Right atrium auricular region (tissue), 2 donors: ENCODE measurements at regions not wholly inside any gene's neighbourhood (a gene's known extent, or its start where the extent isn't known, plus 50 kb on each side); places are given as distances from the start of the nearest gene placed in this dataset.

Experiments used
- DNase-seq: peaks from one replicate; pipeline ENCODE4 v3.0.0-alpha.2; 2019; ENCODE audit warnings: low spot score
- H3K27ac ChIP-seq, 2 donors: fragments of 200-600 bp; sonication (generic); 1 replicate in 1 of 2; 2 replicates in 1 of 2; pipeline ENCODE4 v1.5.1; 2016 to 2019
- H3K27me3 ChIP-seq, 2 donors: fragments of 200-600 bp; sonication (generic); one replicate each; pipeline versions ENCODE4 v1.5.1 to v1.6.0; 2017 to 2019
- H3K36me3 ChIP-seq: fragments of 200-600 bp; sonication (generic); one replicate; pipeline ENCODE4 v1.5.1; 2016
- H3K4me1 ChIP-seq, 2 donors: fragments of 200-600 bp; sonication (generic); one replicate each; pipeline versions ENCODE4 v1.5.1 to v1.6.0; 2017 to 2019
- H3K4me3 ChIP-seq, 2 donors: fragments of 200-600 bp; sonication (generic); 1 replicate in 1 of 2; 2 replicates in 1 of 2; pipeline ENCODE4 v1.5.1; 2017 to 2019; ENCODE audit warnings: mild to moderate bottlenecking in 1 of 2, moderate library complexity in 1 of 2
- H3K9me3 ChIP-seq, 2 donors: fragments of 200-600 bp; sonication (generic); one replicate each; pipeline ENCODE4 v1.5.1; 2019
- TF ChIP-seq, protein P1 (sequence below), 2 donors: fragments of 200-600 bp; sonication (generic); IDR thresholded peaks; one replicate each; pipeline ENCODE4 v1.5.1; 2019; ENCODE audit warnings: antibody characterized with exemption in 2 of 2

DNA sequence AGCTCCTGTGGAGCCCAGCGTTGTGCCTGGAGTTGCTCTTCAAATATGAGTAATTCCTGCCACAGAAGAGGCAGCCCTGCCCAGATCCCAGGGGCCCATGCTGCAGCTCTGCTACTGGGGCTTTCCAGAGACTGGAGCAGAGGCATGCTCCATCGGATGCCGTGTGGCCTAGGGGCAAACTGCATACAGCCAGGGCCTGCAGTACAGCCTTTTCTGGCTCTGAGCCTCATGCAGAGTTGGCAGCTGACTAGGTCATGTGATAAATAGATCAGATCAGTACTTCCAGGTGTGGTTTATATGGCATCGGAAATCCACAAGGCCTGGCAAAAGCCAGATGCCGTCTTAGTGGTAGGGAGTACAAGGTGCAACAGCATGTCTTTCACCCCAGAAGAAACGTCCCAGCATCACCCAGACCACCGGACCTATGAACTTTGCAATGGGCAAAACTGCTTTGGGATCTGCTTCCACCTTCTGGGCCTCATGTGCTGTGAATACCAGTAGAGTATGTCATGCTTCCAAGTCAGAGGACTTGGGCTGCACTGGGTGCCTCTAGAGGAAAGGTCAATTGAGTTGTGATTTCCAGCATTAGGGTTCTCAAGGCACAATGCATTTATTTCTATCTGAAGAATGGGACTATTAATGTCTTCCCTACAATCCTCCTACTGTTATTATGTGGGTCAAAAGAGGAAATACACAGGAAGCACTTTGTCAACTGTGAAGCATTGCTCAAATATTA, 250.7 kb upstream of the ZNF32 start:
- Histone ChIP-seq H3K27ac (no peak overlapping the region), H3K4me3 (no peak overlapping the region), H3K4me1 (peaks cover 0 to 11% of the 10 kb centered on the region in 2 donors), H3K36me3 (no peaks in the 10 kb centered on the region), H3K27me3 (no peaks in the 10 kb centered on the region), H3K9me3 (no peaks in the 10 kb centered on the region)
- peak; percentile 54 for DNase-seq
- TF ChIP-seq, protein P1, sequence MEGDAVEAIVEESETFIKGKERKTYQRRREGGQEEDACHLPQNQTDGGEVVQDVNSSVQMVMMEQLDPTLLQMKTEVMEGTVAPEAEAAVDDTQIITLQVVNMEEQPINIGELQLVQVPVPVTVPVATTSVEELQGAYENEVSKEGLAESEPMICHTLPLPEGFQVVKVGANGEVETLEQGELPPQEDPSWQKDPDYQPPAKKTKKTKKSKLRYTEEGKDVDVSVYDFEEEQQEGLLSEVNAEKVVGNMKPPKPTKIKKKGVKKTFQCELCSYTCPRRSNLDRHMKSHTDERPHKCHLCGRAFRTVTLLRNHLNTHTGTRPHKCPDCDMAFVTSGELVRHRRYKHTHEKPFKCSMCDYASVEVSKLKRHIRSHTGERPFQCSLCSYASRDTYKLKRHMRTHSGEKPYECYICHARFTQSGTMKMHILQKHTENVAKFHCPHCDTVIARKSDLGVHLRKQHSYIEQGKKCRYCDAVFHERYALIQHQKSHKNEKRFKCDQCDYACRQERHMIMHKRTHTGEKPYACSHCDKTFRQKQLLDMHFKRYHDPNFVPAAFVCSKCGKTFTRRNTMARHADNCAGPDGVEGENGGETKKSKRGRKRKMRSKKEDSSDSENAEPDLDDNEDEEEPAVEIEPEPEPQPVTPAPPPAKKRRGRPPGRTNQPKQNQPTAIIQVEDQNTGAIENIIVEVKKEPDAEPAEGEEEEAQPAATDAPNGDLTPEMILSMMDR (IDR thresholded peaks at IDR 0.05): no peak

DNA sequence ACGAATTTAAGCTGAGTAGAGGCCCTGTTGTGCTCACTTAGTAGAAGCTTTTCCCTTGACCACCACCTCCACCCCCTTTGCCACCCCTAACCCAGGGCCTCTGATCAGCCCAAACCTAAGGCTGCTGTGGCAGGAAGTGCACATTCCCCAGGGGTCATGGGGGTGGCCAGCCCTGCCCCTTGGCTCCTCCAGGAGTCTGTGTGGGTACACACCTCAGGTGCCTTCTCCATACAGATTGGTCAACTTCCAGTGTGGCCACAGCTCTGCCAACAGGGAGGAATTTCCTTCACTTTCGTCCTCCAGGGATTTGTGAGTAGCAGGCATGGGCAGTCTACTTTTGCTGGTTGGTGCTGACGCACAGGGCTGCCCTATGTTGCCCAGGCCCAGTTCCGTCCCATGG, 249.9 kb upstream of the ZNF32 start:
- Histone ChIP-seq H3K9me3 (no peaks in the 10 kb centered on the region), H3K36me3 (no peaks in the 10 kb centered on the region), H3K27me3 (no peaks in the 10 kb centered on the region), H3K4me1 (peaks cover 0 to 10% of the 10 kb centered on the region in 2 donors), H3K4me3 (no peak overlapping the region), H3K27ac (no peak overlapping the region)
- TF ChIP-seq, protein P1 (IDR thresholded peaks at IDR 0.05): no peak
- DNase-seq: peak; percentile 36

GRCh38 chr10:43897765-43898419, 249.2 kb upstream of the ZNF32 start:
- no peaks in the 10 kb centered on the region for H3K9me3 ChIP-seq
- H3K27ac ChIP-seq: no peak overlapping the region
- TF ChIP-seq, protein P1 (IDR thresholded peaks at IDR 0.05): no peak
- peaks cover 0 to 14% of the 10 kb centered on the region in 2 donors for H3K4me1 ChIP-seq
- H3K36me3 ChIP-seq: no peaks in the 10 kb centered on the region
- no peak overlapping the region for H3K4me3 ChIP-seq
- peak; percentile 50 for DNase-seq
- no peaks in the 10 kb centered on the region for H3K27me3 ChIP-seq

- DNase-seq: peak; percentile 58
- H3K36me3 ChIP-seq: no peaks in the 10 kb centered on the region
- no peak overlapping the region for H3K4me3 ChIP-seq
- peak overlapping the region in 1 of 2 donors; percentile 59 for H3K27ac ChIP-seq
- TF ChIP-seq, protein P1 (IDR thresholded peaks at IDR 0.05): no peak
- H3K27me3 ChIP-seq: no peaks in the 10 kb centered on the region
- no peaks in the 10 kb centered on the region for H3K9me3 ChIP-seq
- peaks cover 0 to 20% of the 10 kb centered on the region in 2 donors for H3K4me1 ChIP-seq
Measured at GRCh38 chr10:43892062-43892770, 243.5 kb upstream of the ZNF32 start.

- H3K9me3 ChIP-seq: no peaks in the 10 kb centered on the region
Measured at GRCh38 chr10:43891241-43891640, 242.6 kb upstream of the ZNF32 start.

More at GRCh38 chr10:43891241-43891640, 242.6 kb upstream of the ZNF32 start:
- Histone ChIP-seq H3K4me3 (no peak overlapping the region), H3K27ac (no peak overlapping the region), H3K4me1 (peaks cover 0 to 20% of the 10 kb centered on the region in 2 donors), H3K36me3 (no peaks in the 10 kb centered on the region), H3K27me3 (no peaks in the 10 kb centered on the region)
- DNase-seq: no peak
- TF ChIP-seq, protein P1 (IDR thresholded peaks at IDR 0.05): no peak
